HEK293T (cell line): ENCODE measurements at regions not wholly inside any gene's neighbourhood (a gene's known extent, or its start where the extent isn't known, plus 50 kb on each side); places are given as distances from the start of the nearest gene placed in this dataset.

Experiments
- ARNT ChIP-seq: fragments of 450-650 bp; IDR thresholded peaks from 2 replicates; pipeline ENCODE4 v1.6.1; 2017; ENCODE audit warnings: mild to moderate bottlenecking
- BHLHE40 ChIP-seq: fragments of 450-650 bp; IDR thresholded peaks from 2 replicates; pipeline ENCODE4 v1.6.1; 2016; ENCODE audit warnings: mild to moderate bottlenecking, moderate library complexity, borderline replicate concordance
- CTBP1 ChIP-seq: fragments of 450-650 bp; IDR thresholded peaks from 2 replicates; pipeline ENCODE4 v1.6.1; 2016; ENCODE audit warnings: borderline replicate concordance
- FOXK2 ChIP-seq: fragments of 450-650 bp; IDR thresholded peaks from 2 replicates; pipeline ENCODE4 v1.6.1; 2016; ENCODE audit warnings: mild to moderate bottlenecking
- FOXM1 ChIP-seq: fragments of 450-650 bp; IDR thresholded peaks from 2 replicates; pipeline ENCODE4 v1.6.1; 2017; ENCODE audit warnings: mild to moderate bottlenecking, borderline replicate concordance
- PKNOX1 ChIP-seq: fragments of 450-650 bp; IDR thresholded peaks from 2 replicates; pipeline ENCODE4 v1.6.1; 2016
- SP1 ChIP-seq: fragments of 450-650 bp; IDR thresholded peaks from 2 replicates; pipeline ENCODE4 v1.6.1; 2017
- SUZ12 ChIP-seq: fragments of 450-650 bp; IDR thresholded peaks from 2 replicates; pipeline ENCODE4 v1.6.1; 2016; ENCODE audit warnings: mild to moderate bottlenecking
- TARDBP ChIP-seq: fragments of 450-650 bp; IDR thresholded peaks from 2 replicates; pipeline ENCODE4 v1.6.1; 2016

GRCh38 chr3:101077361-101078011, 84.3 kb upstream of the ABI3BP start:
- TF ChIP-seq TARDBP (no peak), SP1 (no peak), ARNT (no peak), BHLHE40 (no peak), FOXK2 (no peak), SUZ12 (no peak), PKNOX1 (no peak), CTBP1 (no peak), FOXM1 (no peak)
